MM.1S (cell line): ENCODE measurements at regions not wholly inside any gene's neighbourhood (a gene's known extent, or its start where the extent isn't known, plus 50 kb on each side); places are given as distances from the start of the nearest gene placed in this dataset.

ENCODE experiments used
- DNase-seq: peaks from one replicate; pipeline ENCODE4 v3.0.0-alpha.2; 2015
- H2AFZ ChIP-seq: fragments of 300-600 bp; sonication (generic); 2 replicates; pipeline ENCODE4 v1.6.0; 2016; ENCODE audit warnings: antibody characterized with exemption, low read length
- H3F3A ChIP-seq: fragments of 300-600 bp; sonication (generic); 2 replicates; pipeline ENCODE4 v1.6.1; 2016; ENCODE audit warnings: mild to moderate bottlenecking, antibody characterized with exemption, low read length, moderate library complexity, mixed read lengths; ENCODE audit not compliant: insufficient read depth
- H3K27ac ChIP-seq: fragments of 300-600 bp; sonication (generic); 2 replicates; pipeline ENCODE4 v1.5.1; 2016; ENCODE audit warnings: mild to moderate bottlenecking, low read length
- H3K27me3 ChIP-seq: fragments of 300-600 bp; sonication (generic); replicated peaks from 2 replicates; pipeline ENCODE4 v1.6.0; 2016; ENCODE audit warnings: low read length; ENCODE audit not compliant: insufficient read depth
- H3K36me3 ChIP-seq: fragments of 300-600 bp; sonication (generic); replicated peaks from 2 replicates; pipeline ENCODE4 v1.6.1; 2016; ENCODE audit warnings: mild to moderate bottlenecking, low read length, mixed read lengths; ENCODE audit not compliant: insufficient read depth
- H3K4me1 ChIP-seq: fragments of 300-600 bp; sonication (generic); 2 replicates; pipeline ENCODE4 v1.6.1; 2016; ENCODE audit warnings: low read length, mixed read lengths
- H3K4me2 ChIP-seq: fragments of 300-600 bp; sonication (generic); 2 replicates; pipeline ENCODE4 v1.6.0; 2016; ENCODE audit warnings: low read depth, low read length
- H3K4me3 ChIP-seq: fragments of 300-600 bp; sonication (generic); 2 replicates; pipeline ENCODE4 v1.5.1; 2016; ENCODE audit warnings: low read length, mixed read lengths
- H3K79me2 ChIP-seq: fragments of 300-600 bp; sonication (generic); 2 replicates; pipeline ENCODE4 v1.6.1; 2016; ENCODE audit warnings: mixed run types, low read length, mixed read lengths
- H3K9ac ChIP-seq: fragments of 300-600 bp; sonication (generic); 2 replicates; pipeline ENCODE4 v1.6.1; 2016; ENCODE audit warnings: low read length, mixed read lengths
- H3K9me2 ChIP-seq: fragments of 300-600 bp; sonication (generic); replicated peaks from 2 replicates; pipeline ENCODE4 v1.6.1; 2016; ENCODE audit warnings: mild to moderate bottlenecking, low read length, mixed read lengths; ENCODE audit not compliant: insufficient read depth
- H3K9me3 ChIP-seq: fragments of 300-600 bp; sonication (generic); replicated peaks from 2 replicates; pipeline ENCODE4 v1.6.1; 2016; ENCODE audit warnings: mild to moderate bottlenecking, low read length, mixed read lengths; ENCODE audit not compliant: insufficient read depth
- H4K20me1 ChIP-seq: fragments of 300-600 bp; sonication (generic); 2 replicates; pipeline ENCODE4 v1.6.1; 2016; ENCODE audit warnings: mild to moderate bottlenecking, low read length, moderate library complexity, mixed read lengths; ENCODE audit not compliant: insufficient read depth
- CTCF ChIP-seq: fragments of 300-600 bp; sonication (generic); IDR thresholded peaks from 2 replicates; pipeline ENCODE4 v1.5.1; 2016; ENCODE audit warnings: antibody characterized with exemption, low read length, mixed read lengths
- EZH2 ChIP-seq: fragments of 300-600 bp; sonication (generic); optimal IDR thresholded peaks from 2 replicates; pipeline ENCODE3; 2017; ENCODE audit warnings: low read depth, mild to moderate bottlenecking, antibody characterized with exemption, low read length, mixed read lengths
- EZH2phosphoT487 ChIP-seq: fragments of 300-600 bp; sonication (generic); IDR thresholded peaks from 2 replicates; pipeline ENCODE4 v1.6.1; 2018; ENCODE audit warnings: antibody characterized with exemption, low read length

- Histone ChIP-seq H3K27me3 (no peaks in the 10 kb centered on the region), H3F3A (no peaks in the 10 kb centered on the region), H3K36me3 (no peaks in the 10 kb centered on the region), H3K9me2 (no peaks in the 10 kb centered on the region; the same call in 1 of the 2 replicates), H2AFZ (no peak overlapping the region), H3K4me2 (no peak overlapping the region), H4K20me1 (no peaks in the 10 kb centered on the region), H3K9me3 (no peaks in the 10 kb centered on the region), H3K79me2 (no peaks in the 10 kb centered on the region), H3K4me1 (no peaks in the 10 kb centered on the region), H3K4me3 (no peak overlapping the region), H3K9ac (no peak overlapping the region), H3K27ac (no peak overlapping the region)
- no peak for DNase-seq
- TF ChIP-seq EZH2, result no peak
- no peak for TF ChIP-seq CTCF
- no peak for TF ChIP-seq EZH2phosphoT487
Measured at GRCh38 chr17:68748381-68748780, 147.2 kb upstream of the FAM20A start.

- H3K9ac ChIP-seq, result no peak overlapping the region
- DNase-seq, result no peak
- no peak for TF ChIP-seq EZH2phosphoT487
- no peak; the same call in none of the 2 replicates for TF ChIP-seq CTCF
- TF ChIP-seq EZH2, result no peak
Measured at GRCh38 chr17:68740555-68741447, 139.6 kb upstream of the FAM20A start.

GRCh38 chr17:68737761-68738443, 136.7 kb upstream of the FAM20A start:
- H3K4me3 ChIP-seq, result no peak overlapping the region
- TF ChIP-seq EZH2phosphoT487, result no peak
- no peak for TF ChIP-seq CTCF
- TF ChIP-seq EZH2, result no peak
- H3K27me3 ChIP-seq, result no peaks in the 10 kb centered on the region
- no peak for DNase-seq
- no peak overlapping the region for H2AFZ ChIP-seq
- no peaks in the 10 kb centered on the region for H3K9me3 ChIP-seq
- H3K27ac ChIP-seq, result no peak overlapping the region
- no peak overlapping the region for H3K4me2 ChIP-seq
- no peaks in the 10 kb centered on the region for H3K79me2 ChIP-seq
- no peaks in the 10 kb centered on the region for H3K36me3 ChIP-seq
- no peaks in the 10 kb centered on the region for H3K9me2 ChIP-seq
- H3F3A ChIP-seq, result no peaks in the 10 kb centered on the region
- H3K4me1 ChIP-seq, result no peaks in the 10 kb centered on the region
- no peak overlapping the region for H3K9ac ChIP-seq
- H4K20me1 ChIP-seq, result no peaks in the 10 kb centered on the region

More at GRCh38 chr17:68740555-68741447, 139.6 kb upstream of the FAM20A start:
- Histone ChIP-seq H3K4me3 (no peak overlapping the region), H3K79me2 (no peaks in the 10 kb centered on the region), H3K9me3 (no peaks in the 10 kb centered on the region), H3K36me3 (no peaks in the 10 kb centered on the region), H3F3A (no peaks in the 10 kb centered on the region), H3K4me2 (no peak overlapping the region), H3K27me3 (no peaks in the 10 kb centered on the region), H3K27ac (no peak overlapping the region), H3K9me2 (no peaks in the 10 kb centered on the region; the same call in 1 of the 2 replicates), H4K20me1 (no peaks in the 10 kb centered on the region), H2AFZ (no peak overlapping the region), H3K4me1 (no peaks in the 10 kb centered on the region)
